Lower leg skin (tissue), 3 donors: ENCODE measurements at regions not wholly inside any gene's neighbourhood (a gene's known extent, or its start where the extent isn't known, plus 50 kb on each side); places are given as distances from the start of the nearest gene placed in this dataset.

Experiments
- POLR2A ChIP-seq, 2 donors: fragments of 450-650 bp; IDR thresholded peaks; one replicate each; pipeline ENCODE4 v1.6.1; 2016 to 2017; ENCODE audit warnings: antibody characterized with exemption in 2 of 2, mild to moderate bottlenecking in 1 of 2, moderate library complexity in 1 of 2
- TF ChIP-seq, protein P1 (sequence below), 3 donors: fragments of 450-650 bp; IDR thresholded peaks; one replicate each; pipeline ENCODE4 v1.5.1; 2016; ENCODE audit warnings: antibody characterized with exemption in 3 of 3, mild to moderate bottlenecking in 3 of 3, moderate library complexity in 2 of 3

- no peak for TF ChIP-seq POLR2A (IDR thresholded peaks at IDR 0.05)
- TF ChIP-seq, protein P1, sequence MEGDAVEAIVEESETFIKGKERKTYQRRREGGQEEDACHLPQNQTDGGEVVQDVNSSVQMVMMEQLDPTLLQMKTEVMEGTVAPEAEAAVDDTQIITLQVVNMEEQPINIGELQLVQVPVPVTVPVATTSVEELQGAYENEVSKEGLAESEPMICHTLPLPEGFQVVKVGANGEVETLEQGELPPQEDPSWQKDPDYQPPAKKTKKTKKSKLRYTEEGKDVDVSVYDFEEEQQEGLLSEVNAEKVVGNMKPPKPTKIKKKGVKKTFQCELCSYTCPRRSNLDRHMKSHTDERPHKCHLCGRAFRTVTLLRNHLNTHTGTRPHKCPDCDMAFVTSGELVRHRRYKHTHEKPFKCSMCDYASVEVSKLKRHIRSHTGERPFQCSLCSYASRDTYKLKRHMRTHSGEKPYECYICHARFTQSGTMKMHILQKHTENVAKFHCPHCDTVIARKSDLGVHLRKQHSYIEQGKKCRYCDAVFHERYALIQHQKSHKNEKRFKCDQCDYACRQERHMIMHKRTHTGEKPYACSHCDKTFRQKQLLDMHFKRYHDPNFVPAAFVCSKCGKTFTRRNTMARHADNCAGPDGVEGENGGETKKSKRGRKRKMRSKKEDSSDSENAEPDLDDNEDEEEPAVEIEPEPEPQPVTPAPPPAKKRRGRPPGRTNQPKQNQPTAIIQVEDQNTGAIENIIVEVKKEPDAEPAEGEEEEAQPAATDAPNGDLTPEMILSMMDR (IDR thresholded peaks at IDR 0.05), result no peak
Measured at GRCh38 chr5:67467110-67467509, 270.5 kb upstream of the CD180 start.
